ENCODE measurements at regions not wholly inside any gene's neighbourhood (a gene's known extent, or its start where the extent isn't known, plus 50 kb on each side); places are given as distances from the start of the nearest gene placed in this dataset.

DNA sequence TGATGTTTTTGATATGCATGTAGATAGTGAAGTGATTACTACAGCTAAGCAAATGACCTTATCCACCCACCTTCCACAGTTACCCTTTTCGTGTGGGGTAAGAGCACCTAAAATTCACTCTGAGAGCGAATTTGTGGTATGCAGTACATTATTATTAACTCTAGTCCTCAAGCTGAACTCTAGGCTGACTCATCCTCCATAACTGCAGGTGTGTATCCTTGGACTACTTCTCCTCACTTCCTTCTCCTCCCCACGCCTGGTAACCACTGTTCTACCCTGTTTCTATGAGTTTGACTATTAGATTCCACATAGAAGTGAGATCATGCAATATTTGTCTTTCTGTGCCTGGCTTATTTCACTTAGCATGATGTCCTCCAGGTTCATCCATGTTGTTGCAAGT, 484.6 kb downstream of the GATA3 start:
- no peak for DNase-seq (ENCODE audit: low spot score)

DNA sequence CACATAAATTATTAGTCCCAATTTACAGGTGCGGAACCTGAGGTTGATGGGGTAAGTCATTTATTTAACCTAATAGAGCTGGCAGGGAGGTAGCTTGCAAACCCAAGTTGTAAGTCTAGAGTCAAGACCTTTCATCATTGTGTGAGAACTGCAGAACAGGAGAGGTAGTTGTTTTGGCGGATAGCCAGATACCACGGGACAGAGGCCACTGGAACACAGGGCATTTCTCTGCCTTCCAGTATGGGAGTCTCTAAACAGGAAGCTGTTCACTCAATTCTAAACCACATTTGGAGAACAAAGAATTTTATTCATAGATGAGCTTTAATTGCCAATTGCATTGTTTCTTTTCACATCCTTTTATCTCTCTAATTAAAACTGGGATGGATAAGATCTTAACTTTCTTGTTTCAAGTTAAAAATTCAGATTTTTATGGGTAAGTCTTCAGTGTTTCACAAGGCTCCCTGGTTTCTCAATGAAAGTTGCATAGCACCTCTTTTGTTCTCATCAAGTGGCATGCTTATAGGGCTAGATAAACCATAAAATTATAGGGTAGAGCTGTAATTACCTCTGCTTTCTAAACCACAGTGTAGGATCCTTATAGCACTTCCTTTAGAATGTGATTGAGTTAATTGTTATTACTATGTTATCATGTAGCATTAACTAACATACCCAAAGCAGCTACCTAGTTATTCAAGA, 489.0 kb downstream of the GATA3 start:
- DNase-seq (ENCODE audit: low spot score) = peak; percentile 67

DNA sequence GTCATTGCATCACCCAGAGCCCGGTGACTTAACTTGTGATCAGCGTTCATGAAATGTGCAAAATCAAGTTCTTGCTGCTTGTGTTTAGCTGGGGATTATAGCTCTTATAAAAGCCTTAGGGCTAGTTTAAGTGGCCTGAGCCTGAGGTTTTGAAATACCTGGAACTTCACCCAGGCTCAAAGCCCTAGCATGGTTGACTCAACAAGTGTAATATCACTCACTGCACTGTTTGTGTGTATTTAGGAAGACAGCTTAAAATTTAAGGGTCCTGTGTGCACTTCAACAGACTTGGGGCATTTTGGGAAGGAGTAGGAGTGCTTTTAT, 489.5 kb downstream of the GATA3 start:
- DNase-seq (ENCODE audit: low spot score) = peak; percentile 33

DNA sequence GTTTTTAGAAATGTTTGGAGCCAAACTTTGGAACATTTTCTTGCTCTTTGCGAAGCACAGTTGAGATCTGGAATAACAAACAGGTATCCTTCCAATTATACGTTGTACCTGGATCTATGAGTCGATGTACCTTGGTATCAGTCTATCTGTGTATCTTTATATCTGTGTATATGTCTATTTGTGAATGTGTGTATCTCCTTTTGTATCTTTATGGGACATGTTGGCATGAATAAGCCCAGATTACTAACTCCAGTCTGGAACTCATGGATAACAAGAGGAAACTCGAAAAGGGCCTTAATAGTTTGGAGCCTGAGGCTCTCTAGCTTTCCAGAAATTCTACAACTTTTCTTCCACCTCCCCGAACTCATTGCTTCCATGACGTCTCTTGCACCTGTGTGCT, 490.0 kb downstream of the GATA3 start:
- no peak for DNase-seq (ENCODE audit: low spot score)

DNA sequence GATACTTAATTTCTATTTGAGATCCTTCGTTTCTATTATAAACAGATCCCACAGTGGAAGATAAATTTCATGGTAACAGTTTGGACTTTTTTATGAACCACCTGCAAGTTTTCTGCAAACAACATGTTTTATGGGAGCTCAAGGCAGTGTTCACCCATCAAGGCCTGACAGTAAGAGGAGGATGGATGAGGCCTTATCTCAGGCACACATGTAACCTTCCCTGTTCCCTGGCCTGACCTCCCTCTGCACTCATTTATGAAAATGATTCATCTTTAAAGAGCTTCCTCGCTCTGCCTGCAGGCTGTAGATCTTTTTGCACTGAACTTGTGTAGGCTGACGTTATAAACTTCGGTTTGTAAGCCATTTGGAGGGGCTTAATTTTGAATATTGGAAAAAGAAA, 500.1 kb downstream of the GATA3 start:
- DNase-seq (ENCODE audit: low spot score) = no peak

DNA sequence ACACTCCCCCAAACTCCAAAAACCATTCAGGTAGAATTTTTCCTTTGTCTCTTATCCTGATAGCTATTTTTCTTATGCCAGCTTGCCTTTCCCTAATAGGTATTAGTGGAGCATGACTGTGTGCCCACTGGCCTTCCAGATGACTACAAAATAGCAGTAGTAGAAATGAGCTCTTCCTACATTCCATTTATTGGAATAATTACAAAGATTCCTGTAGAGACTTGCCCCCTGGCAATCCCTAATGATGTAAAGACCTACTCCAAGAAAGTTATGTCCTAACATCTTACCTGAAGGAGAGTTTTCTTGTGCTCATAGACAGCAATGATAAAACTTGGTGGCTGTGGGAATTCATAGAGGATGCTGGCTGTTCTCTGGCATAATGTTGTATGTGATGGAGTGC, 501.8 kb downstream of the GATA3 start:
- no peak for DNase-seq (ENCODE audit: low spot score)

DNA sequence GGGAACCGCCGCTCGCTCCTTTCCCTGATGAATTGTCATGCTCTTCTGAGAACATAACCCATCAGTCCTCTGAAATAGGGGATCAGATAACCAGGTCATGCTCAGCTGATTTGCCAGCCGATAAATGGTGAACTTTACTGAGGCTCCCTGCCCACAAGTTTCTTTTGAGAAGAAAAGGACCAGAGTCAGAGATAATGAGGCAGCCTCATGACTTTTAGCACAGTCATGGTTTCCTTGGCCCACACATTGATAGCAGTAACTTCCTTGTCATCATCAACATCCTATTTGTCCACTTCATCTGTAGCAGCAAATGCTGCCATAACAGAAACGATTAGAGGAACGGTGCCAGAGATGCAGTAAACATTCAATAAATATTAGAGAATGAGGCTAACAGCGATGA, 509.0 kb downstream of the GATA3 start:
- DNase-seq (ENCODE audit: low spot score) = no peak

DNA sequence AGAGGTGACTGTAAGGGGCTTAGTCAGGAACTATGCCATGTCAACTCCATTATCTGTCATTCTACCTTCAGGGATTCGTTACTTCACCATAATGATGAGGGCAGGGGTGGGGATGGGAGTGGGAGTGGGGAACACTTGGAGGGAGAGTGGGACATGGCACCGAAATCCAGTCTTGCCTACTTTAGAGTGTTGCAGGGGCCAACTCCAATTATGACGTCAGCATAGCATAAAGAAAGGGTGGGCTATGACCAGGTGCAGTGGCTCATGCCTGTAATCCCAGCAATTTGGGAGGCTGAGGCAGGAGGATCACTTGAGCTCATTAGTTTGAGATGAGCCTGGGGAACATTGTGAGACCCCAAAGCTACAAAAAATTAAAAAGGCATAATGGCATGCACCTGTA, 512.2 kb downstream of the GATA3 start:
- no peak for DNase-seq (ENCODE audit: low spot score)

DNA sequence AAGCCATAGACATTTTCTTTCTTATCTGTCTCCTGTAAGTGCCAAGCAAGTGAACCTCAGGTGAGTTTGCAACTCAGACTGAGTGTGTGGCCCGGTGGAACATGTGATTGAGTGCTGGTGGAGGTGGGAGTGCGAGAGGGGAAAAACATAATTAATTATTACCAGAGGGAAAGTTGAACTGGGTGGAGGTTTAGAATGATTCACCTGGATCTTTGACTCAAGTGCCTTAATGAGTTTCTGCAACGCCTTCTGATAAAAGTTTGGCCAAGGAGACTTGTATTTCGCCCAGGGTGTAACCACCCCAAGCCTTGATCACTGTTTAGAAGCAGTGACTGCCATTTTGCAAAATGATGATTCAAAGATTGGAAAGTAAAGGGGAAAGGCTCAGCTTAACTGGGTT, 513.9 kb downstream of the GATA3 start:
- DNase-seq (ENCODE audit: low spot score) = no peak

DNA sequence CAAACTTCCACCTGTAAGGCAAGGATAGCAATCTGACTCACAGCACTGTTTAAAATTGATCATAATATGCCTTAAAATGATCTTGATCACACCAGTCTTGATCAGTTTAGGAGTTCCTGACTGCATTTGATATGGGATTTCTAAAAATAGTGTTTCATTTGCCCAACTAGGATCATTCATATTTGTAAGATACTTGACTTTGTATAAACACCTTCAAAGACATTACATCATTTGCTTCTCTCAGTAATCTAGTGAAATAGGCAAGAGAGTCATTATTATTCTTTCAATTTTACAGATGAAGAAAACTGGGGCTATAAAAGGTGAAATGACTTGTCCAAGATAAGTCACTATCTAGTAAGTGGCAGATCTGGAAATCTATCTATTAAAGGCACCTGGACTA, 521.1 kb downstream of the GATA3 start:
- no peak for DNase-seq (ENCODE audit: low spot score)

DNA sequence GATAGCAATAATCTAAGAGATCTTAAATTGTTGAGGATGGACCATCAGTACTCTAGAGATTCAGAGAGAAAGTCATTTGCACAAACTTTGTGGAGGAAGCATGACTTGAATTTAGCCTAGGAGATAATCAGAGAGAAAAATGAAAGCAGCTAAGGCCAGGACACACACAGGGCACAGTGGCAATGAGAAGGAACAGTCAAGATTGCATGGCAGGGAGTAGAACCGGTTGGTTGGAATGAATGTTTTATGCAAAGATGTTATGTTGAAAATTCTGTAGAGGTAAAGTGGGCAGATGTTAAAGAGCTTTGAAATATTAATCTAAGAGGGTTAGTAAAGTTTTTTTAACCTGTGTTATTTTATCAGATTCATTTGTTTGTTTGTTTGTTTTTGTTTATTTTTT, 521.8 kb downstream of the GATA3 start:
- DNase-seq (ENCODE audit: low spot score) = no peak

DNA sequence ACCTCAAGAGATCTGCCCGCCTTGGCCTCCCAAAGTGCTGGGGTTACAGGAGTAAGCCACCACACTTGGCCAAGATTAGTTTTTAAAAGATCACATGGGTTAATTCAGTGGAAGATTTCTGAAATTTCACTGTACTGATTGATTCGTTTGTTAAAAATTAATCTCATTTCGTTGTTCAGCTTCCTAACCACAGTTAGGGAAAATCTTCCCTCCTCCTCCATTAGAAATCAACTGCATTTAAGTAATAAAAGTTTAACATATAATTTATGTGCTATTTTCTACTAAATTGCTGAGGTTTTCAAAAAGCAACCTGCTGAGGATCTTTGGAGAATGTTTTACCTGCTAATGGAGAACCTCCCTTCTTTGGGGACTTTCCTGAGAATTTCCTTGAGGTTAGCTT, 522.4 kb downstream of the GATA3 start:
- no peak for DNase-seq (ENCODE audit: low spot score)

DNA sequence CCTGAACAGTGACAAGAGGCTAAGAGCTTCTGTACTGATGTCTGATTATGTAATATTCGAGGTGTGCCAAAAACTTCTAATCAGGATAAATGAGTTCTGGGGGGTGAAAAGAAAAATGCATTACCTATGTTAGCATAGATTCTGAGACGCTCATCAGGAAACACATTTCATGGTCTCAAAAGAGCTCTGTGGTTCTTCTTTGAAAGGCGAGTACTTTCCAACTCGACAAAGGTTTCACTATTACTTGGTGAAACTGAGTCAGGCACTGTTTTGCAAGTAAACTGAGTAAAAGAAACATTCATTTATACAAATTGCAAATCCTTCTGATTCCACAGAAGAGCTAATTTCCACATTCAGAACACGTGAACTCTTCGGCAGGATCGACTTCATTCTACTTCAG, 523.2 kb downstream of the GATA3 start:
- no peak for DNase-seq (ENCODE audit: low spot score)

DNA sequence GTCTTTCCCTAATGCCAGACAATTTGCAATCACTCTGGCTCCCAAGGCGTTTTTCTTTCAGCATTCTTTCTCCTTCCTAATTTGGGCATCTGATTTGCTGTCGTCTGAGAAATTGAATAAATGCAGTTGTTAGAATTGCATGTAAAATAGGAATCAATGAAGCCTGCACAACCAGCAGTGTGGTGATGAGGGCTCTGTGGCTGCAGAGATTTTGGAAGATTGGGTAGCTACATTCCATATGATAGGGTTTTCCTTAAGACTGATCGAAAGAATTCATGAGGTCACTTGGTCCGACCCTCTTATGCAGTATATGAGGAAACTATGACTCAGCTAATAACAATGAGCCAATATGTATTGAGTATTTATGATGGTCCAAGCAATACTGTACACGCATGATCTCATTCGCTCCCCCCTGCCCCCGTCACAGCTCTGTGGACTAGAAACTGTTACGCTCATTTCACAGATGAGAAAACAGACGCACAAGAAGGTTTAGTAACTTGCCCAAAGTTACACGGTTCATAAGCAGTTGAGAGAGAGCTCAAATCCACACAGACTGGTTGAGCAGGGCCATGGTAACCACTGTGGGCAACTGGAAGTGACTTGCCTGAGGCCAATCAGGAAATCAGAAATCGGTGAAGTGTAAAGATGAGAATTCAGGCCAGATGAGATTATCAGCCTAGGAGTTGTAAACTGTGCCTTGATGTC, 527.2 kb downstream of the GATA3 start:
- DNase-seq (ENCODE audit: low spot score) = peak; percentile 9

DNA sequence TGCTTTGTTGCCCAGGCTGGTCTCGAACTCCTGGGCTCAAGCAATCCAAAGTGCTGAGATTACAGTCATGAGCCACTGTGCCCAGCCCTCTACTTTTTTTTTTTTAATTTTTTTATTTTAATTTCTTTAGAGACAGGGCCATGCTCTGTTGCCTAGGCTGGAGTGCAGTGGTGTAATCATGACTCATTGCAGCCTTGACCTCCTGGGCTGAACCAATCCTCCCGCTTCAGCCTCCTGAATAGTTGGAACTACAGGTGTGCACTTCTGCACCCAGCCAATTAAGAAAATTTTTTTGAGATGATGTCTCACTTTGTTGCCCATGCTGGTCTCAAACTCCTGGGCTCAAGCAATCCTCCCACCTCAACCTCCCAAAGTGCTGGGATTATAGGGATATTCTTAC, 528.6 kb downstream of the GATA3 start:
- DNase-seq (ENCODE audit: low spot score) = no peak

DNA sequence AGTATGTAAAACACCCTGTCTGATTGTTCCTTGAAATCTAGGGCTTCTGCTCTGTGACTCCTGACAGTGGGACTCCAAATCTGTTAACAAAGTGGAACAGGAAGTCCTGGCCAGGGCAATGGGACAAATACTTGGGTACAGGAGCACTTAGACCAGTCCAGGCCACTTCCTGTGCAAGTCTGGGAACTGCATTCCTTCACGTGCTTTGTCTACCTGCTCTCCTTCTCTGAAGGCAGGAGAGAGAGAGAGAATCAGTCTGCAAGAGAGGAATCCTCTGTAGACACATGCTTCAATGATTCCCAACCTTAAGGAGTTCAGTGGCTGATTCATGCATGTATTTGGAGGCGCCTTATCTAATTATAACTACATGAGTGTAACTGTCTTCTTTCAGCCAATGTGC, 530.2 kb downstream of the GATA3 start:
- DNase-seq (ENCODE audit: low spot score) = no peak

DNA sequence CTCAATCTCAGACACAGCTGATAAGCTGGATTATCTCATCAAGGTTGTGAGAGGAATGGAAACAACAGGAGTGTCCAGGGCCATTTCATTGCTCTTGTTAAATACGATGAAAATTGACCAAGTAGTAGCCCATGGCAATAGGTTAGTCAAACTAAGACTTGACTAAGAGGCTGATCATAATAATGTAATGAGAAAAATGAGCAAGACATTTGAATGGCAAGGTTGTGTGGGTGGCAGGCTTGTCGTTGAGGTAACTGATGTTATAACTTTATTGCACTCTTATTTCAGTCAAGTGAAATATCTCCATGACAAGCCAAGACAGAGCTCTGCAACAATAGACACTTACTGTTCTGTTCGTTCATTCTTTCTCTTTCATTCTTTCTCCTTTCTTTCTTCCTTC, 532.0 kb downstream of the GATA3 start:
- no peak for DNase-seq (ENCODE audit: low spot score)

DNA sequence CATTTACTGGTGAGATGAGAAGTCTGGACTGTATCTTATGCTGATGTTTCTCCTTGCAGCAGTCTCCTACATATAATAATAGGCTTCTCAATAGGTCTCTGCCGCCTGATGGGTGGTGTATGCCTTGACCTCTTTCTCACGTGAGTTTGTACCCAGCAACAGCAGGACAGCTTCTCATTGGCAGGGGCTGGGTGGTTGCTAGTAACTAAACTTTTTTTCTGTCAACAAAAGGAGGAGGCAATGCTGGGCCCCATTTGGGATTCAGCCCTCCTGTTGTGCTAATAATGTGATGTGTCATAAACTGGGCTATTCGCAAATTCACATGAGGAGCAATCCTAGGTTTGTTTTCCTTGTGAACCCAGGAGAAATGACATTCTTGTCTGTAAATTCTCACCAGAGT, 533.6 kb downstream of the GATA3 start:
- no peak for DNase-seq (ENCODE audit: low spot score)

DNA sequence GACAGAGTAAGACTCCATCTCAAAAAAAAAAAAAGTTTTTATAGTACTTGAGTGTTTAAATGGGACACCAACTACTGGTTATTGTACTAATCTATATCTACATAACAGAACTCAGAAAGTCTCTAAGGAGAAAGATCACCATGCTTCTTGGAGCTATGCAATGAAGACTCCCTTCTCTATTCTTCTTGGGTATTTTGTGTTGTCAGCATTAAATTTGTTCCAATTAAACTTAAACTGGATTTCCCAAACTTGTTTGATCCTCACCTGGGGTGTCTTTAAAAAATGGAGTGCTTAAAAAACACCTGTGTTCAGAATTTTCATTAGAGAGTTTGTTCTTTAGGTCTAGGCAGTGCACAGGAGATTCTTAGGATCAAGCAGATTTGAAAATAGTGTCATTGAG, 536.0 kb downstream of the GATA3 start:
- DNase-seq (ENCODE audit: low spot score) = no peak

DNA sequence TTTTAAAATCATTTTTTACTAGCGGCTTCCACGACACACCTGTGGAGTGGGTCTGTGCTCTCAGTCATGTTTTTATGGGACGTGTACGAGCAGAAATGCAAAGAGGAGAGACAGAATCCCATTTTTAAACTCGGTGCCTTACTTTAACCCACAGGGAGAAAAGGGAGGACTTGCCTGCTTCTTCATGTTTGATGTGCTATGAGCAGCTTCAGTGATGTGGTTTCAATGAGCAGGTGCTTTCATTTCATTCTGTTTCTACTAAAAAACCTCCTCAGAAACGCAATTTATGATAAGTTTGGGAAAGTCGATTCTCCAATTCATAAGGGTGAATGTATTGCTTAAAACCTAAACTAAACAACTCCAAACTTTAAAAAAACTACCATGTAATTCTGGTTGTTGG, 537.2 kb downstream of the GATA3 start:
- DNase-seq (ENCODE audit: low spot score) = no peak

DNA sequence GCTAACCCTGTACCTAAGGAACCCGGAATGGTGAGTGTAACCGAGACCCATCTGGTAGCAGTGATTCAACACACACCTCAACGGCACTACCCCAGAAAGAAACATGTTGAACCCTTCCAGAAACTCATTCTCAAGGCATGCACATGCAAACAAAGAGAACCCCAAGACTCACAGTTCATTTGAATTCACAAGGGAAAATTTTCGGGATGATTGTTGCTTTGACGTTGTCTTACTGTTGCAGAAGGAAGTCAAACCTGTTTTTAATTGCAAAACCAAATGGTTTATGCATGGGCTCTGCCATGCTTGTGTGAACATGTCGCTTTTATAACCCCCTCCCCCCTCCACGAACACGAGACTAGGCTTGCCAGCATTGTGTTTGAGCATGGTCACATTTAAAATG, 539.7 kb downstream of the GATA3 start:
- no peak for DNase-seq (ENCODE audit: low spot score)

DNA sequence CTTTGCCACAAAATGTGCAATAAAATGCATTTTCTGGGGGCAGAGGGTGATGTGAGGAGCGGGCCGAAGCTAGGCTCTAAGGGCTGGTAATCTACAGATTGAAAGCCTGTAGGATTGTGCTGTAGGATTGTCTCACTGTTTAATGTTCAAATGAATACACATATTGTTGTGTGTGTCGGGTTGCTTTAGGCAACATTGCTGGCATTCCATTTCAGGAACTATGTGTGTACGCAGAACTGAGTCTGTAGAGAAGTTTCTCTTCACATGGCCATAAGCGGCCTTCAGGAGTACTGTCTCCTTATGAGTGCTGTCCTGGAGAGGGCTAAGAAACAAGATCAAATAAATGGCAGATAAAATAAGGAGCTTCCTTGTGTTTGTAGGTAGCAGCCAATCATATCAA, 540.2 kb downstream of the GATA3 start:
- DNase-seq (ENCODE audit: low spot score) = no peak

DNA sequence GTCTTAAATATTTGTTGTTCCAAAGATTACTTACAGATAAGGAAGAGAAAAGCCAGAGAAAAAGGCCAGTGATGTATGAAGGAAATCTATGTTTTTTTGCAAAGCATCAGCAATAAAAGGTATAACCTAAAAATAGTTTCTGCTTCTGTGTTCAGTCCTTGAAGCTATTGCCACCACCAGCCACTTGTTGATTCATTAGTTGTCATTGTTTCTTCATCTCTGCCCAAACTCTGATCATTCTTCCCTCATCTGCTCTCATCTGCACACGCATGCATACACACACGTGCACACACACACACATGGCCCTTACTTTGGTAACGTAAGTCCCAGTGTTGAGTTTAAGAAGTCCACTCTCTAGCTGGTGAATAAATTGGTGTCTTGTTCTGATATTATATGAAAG, 540.7 kb downstream of the GATA3 start:
- DNase-seq (ENCODE audit: low spot score) = no peak

DNA sequence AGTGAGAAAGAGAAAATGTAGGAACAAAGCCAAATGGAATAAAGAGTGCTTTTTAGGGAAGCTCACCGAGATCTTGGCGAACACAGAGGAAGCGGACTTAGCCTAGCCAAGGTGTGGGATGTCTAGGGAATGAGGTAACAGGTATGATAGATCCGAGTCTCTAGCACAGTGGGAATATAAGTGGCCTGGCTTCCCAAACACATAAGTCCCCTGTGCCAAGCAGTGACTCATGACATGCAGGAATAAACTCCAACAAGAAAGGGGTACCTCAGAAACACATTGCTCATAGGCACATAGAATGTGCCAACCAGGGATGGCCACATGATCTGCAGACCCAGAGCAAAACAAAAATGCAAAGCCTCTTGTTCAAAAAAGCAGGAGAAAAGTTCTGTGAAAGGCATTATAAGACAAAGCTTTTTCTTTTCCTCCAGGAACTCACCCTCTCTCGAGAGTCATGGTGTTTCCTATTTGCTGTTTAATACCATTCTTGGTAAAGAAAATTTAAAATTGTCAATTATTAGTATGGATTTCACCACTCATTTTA, 542.5 kb downstream of the GATA3 start:
- peak; percentile 21 for DNase-seq (ENCODE audit: low spot score)

Measured in H4 (cell line).